GM19467 (cell line): ENCODE measurements at regions not wholly inside any gene's neighbourhood (a gene's known extent, or its start where the extent isn't known, plus 50 kb on each side); places are given as distances from the start of the nearest gene placed in this dataset.
"Not testable (repeated sequence)": the region's sequence is repeated elsewhere in the genome, so short reads cannot be mapped to it uniquely, and the experiment has no call there.

Experiments
- ATAC-seq: cut with Tn5 transposase; IDR thresholded peaks from one replicate; pipeline ENCODE4 v1.9.1; 2021; ENCODE audit warnings: mild to moderate bottlenecking, moderate library complexity; ENCODE audit not compliant: unreplicated experiment

DNA sequence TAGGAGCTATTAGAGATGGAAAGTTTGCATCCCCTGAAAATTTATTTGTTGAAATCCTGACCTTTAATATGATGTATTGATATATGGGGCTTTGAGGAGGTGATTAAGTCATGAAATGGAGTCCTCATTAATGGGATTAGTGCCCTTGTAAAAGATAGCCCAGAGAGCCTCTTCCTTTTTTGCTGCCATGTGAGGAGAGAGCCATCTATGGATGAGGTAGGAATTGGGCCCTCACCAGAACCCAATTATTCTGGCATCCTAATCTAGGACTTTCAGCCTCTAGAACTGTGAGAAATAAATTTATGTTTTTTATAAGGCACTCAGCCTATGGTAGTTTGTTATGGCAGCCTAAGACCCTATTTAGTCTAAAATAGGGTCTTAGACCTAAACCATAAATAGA is 250.2 kb upstream of the SLITRK1 start:
- ATAC-seq = no peak

DNA sequence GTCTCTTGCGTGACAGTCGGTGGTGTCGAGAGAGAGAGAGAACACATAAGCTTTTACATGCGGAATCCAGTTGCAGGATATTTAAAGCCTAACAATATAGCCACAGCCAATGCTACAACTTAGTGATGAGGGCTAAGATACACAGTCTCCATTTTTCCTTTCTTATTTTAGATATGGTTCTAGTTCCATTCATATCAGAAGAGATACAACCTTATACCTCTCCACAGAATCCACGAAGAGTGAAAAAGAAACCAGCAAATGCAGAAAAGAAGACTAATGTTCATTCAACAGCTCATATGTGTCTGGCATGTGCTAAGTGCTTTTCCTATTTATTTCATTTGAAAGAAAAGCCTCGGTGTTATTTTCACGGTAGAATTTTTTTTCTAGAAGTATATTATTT is 249.0 kb upstream of the SLITRK1 start:
- no peak for ATAC-seq

DNA sequence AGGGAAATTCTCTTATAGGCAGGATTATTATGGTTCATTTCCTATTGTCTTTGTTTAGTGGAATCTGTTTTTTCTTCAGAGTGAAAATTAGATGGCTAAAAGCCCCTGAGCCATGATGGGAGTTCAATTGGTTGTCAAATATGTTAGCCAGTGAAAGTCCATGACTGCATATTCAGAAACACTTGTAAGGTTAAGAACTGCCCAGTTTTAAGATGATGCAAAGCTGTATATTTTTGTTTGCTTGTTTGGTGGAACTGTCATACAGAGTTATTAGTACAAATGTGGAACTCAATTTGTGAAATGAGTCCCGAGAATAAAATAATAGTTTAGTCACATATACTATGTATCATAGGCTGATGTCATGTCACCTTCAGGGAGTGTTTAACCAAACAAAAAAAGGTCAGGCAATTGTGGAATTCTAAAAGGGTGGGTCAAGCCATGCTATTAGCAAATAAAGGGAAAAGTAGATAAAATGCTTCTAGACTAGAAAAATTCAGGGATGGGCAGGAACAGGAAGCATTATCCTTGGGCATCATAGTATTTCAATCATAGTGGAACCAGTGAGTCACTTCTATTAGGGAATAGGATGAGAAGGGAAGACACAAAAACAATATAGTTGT is 248.3 kb upstream of the SLITRK1 start:
- ATAC-seq = no peak

DNA sequence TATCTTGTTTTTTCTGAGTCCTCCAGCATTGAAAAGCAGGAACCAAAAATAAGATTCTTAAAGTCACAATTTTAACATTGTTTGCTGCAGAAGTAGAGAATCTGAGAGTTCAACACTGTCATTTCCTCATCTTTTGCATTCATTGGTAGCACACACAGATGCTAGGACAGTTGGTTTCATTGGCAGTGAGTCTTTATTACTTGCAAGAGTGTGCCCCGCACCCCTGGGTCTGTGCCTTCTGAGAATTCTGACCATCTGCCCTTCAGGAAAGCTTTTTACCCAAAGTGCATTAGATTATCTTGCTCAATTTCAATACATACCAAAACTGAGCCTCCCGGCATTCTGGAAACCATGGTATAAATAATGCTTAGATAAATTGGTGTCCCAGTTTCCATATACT is 247.7 kb upstream of the SLITRK1 start:
- no peak for ATAC-seq

DNA sequence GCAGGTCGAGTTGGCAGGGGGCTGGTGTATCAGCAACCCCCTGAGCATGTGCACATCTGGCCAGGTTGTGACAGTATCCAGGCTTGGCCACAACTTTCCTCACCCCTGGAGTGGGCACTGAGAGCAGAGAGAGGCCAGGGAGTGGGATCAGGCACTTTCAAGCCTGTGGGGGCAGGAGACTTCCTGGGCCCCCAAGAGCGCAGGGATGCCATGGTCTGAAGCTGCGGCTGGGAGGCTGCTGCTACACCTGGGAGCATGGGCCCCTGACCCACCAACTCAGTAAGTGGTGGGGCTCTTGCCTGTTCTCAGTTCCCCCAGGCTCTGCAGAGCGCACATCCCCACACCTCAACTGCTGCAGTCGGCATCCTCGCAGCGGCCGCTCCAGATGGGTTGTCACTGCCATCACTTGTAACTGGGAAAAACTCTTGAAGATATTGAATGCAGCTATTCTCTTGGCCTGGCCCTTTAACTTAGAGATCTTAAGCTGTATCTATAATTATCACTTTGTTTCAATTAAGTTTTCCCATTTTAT is 245.4 kb upstream of the SLITRK1 start:
- no peak for ATAC-seq

DNA sequence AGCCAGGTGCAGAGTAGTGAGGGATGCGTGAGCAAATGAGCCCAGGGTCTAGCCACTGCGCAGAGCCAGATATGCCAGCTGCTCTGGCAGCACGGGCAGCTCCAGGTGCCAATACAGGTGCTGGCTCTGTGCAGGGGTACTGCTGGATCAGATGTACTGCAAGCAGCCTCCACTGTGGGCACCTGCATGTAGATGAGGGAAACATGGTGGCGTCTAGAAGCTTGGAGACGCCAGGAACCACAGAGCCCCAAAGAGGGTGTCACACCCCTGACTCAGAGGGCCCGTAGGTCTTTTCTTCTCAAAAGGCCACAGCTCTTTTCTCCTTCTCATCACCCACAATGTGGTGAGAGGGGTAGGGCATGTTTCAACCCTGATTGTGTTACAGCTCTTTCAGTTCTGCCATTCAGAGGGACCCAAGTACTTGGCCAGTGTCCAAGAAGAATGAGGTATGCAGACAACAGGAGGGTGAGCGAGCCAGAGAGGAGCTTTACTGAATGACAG is 244.4 kb upstream of the SLITRK1 start:
- ATAC-seq = no peak

DNA sequence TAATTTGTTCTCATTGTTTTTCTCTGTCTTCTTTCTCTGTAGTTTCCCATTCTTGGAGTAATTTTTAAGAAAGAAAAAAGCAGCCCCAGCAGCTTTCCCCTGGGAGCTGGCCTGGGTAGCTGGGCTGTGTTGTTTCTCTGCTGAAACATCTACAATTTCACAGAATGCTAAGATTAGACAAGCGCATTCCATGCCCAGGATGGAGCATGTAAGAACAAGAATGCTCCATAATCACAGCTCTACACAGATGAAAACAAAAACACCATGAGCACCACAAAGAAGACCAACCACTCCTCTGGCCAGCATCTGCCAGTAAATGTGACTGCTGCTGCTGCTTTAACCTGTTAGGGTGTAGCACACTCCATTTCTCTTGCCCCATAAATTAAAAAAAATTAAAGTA is 239.2 kb upstream of the SLITRK1 start:
- ATAC-seq = no peak

DNA sequence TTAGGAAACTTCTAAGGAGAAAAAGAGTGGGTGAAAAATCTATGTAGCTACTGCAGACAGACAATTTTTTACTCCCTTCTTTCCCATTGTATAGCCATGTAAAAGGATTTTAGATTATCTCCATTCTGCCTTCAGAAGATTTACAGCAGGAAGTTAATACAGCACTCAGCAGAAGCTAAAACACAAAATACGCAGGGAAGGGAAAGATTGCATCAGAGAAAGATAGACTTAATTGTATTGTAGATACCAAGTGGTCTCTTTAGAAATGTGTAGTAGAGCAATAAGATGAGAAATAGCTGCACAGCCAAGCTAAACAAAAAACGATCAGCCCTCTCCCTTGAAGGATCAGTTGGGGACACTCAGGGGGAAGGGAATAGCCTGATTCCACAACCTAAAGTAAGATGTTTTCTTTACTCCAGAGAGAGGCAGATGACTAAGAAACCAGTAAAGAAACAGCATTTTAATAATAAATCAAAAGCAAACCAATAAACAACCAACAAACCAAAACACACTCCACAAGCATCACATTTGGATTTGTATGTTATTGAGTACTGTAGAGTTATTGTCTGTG is 236.7 kb upstream of the SLITRK1 start:
- ATAC-seq = no peak

DNA sequence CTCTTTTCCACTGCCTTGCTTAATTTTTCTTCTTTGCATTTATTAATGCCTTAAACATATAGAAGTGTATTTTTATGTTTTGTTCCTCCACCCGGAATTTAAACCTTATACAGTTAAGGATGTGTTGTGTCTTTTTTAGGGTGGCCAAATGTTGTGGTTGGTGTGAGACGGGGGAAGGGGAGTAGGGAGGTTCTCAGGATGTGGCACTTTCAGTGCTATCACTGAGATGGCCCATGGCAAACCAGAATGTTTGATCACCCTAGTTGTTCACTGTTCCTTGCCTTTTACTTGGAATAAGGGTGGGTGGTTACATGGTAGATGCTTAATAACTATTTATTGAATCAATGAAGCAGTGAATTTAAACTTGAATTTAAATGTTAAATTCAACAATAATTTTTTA is 216.0 kb upstream of the SLITRK1 start:
- ATAC-seq = no peak

DNA sequence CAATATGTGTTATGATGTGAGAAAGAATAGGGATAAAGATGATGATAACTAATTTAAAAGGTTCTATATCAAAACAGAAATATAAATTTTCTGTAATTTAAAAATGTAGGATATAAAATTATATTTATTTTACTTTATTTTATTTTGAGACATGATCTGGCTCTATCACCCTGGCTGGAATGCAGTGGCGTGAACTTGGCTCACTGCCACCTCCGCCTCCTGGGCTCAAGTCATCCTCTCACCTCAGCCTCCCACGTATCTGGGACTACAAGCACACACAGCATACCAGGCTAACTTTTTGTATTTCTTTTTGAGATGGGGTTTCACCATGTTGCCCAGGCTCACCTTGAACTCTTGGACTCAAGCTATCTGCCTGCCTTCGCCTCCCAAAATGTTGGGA is 214.9 kb upstream of the SLITRK1 start:
- no peak for ATAC-seq

DNA sequence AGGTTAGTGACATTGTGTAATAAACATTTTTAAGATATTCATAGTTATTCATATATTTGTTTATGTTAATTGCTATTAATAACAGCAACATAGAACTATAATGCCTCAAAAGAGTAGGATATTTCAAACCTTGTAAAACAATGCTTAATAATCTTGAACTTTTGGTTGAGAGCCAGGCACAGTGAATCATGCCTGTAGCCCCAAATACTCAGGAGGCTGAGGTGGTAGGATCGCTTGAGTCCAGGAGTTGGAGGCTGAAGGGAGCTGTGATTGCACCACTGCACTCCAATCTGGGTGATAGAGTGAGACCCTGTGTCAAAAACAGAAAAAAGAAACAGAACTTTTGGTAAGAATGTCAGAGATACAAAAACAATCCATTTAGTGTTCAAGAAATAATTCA is 213.9 kb upstream of the SLITRK1 start:
- ATAC-seq = no peak

DNA sequence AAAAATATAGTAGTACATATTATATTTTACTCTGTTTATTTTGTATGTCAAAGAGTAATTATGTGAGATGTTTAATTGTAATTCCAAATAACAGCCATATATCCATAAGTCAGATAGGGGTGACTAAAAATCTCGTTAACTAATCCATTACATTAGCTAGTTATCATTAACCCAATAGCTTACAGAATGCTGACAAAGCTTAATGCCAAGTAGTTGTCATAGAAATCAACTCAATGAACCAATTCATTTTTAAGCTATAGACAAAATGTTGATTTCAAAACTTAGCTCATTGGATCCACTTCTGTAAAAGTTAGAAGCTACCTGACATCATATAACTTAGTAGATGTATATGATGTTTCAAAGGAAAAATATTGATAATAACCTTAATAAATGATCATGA is 206.7 kb upstream of the SLITRK1 start:
- no peak for ATAC-seq

DNA sequence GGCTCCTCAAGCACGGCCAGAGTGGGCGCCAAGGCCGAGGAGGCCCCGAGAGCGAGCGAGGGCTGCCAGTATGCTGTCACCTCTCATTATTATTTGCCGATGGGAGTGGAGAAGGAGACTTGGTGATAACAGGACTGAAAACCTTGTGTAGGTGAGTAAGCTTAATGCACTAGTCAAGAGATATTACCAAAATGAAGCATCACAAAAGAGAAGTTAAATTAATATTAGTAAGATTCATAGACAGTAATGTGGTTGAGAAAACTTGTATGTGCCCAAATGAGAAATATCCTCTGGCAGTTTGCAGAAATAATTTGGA is 204.5 kb upstream of the SLITRK1 start:
- no peak for ATAC-seq

DNA sequence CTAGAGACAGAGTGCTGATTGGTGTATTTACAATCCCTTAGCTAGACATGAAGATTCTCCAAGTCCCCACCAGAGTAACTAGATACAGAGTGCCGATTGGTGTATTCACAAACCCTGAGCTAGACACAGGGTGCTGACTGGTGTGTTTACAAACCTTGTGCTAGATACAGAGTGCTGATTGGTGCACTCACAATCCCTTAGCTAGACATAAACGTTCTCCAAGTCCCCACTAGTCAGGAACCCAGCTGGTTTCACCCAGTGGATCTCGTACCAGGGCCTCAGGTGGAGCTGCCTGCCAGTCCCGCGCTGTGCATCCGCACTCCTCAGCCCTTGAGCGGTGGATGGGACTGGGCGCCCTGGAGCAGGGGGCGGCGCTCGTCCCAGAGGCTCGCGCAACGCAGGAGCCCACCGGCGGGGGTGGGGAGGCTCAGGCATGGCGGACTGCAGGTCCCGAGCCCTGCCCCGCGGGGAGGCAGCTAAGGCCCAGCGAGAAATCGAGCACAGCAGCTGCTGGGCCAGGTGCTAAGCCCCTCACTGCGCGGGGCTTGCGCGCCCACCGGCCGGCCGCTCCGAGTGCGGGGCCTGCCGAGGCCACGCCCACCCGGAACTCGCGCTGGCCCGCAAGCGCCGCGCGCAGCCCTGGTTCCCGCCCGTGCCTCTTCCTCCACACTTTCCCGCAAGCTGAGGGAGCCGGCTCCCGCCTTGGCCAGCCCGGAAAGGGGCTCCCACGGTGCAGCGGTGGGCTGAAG is 204.0 kb upstream of the SLITRK1 start:
- ATAC-seq = not testable (repeated sequence)

DNA sequence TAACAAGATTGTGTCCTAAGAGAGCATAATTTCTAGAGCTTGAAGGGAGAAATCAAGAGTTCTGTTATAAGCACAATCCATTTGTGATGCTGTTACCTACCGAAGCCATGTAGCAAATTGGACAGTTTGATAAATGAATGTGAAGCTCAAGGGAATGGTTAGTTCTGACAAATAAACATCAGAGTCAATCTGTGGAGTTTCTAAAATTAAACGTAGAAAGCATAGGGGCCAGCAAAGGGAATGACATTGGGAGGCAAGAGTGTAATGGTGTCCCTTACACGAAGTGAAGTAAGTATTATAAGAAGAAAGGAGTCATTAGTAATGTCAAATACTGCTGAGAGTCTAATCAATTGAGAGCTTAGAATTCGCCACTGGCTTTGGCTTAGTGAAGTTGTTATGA is 200.2 kb upstream of the SLITRK1 start:
- ATAC-seq = no peak

DNA sequence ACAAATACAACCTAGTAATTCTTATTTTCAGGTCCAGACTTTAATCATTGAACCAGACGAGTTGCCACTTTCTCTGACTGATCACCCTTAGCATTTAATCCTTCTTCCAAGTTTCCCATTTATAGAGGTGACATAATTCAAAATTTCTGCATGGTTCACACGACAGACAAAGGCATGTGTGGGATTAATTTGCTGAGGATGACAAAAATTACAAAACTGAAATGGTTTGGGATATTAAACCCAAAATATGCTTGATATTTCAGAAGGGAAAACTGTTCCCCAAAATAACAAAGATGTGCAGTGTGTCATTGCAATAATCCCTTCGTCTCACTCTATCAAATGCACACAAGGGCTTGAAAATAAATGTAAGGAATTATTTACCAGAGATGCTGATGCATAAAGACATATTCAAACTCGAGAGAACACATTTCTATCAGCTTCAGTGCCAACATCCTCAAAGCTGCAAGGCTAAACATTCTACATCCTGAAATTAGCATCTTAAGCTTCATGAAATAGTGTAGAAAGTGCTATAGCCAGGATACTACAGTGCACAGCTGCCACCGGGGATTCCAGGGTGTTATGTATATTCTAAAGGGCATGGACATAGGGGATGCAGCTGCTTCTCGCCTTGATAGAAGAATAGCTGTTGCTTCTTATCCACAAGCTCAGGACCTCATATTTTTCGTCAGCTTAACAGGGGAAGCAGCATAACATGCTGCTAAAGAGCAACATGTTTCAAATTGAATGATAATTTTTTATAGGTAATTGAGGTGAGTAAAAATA is 198.7 kb upstream of the SLITRK1 start:
- no peak for ATAC-seq

DNA sequence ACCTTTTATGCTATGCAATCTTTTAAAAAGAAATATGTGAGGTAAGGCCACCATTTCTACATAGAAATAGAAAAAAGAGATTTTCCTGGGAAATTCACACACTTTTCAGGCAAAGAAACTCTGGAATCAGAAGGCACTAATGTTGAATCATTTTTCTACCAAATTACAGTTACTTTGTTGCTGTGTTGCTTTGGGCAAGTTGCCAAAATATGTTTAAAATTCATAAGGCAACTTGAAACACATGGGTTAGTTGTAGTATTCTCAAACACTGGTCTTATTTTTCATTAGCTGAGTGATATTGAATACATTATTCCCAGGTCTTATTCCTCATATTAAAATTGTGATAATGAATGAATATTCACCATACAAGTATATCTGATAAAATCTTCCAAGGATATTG is 195.0 kb upstream of the SLITRK1 start:
- ATAC-seq = no peak

DNA sequence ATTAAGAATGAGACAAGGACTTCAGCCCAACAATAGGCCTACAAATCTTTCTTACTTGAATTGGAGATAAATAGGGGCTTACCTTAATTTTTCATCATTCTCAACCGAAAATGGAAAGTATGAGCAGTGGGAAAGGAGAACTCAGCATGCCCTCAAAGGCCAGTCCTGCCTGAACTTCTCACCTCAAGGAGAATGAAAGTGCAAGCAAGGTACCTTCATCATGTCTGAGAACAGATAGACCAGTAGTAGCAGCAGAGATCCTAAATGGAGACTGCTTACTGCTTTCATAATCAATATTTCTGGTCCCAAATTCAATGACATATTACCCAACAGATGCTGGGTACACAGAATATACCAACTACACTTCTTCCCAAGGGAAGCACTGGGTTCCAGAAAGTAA is 194.0 kb upstream of the SLITRK1 start:
- ATAC-seq = no peak

DNA sequence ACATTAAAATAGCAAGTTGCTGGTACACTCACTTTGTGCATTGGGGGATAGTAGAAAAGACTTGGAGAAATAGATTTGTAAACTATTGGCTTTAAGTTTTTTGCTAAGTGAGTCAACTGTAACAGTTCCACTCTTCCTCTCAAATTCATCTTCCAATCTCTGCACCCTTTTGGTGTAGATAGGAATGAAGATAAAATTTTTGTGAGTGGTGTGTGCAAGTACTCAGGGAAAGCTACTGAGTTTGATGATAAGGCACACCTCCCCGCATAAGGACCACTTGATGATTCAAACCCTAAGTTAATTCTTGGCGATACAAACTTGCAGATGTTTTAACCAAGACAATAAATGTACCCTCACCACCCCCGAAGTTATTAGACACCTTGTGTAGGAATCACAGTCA is 168.3 kb upstream of the SLITRK1 start:
- no peak for ATAC-seq

DNA sequence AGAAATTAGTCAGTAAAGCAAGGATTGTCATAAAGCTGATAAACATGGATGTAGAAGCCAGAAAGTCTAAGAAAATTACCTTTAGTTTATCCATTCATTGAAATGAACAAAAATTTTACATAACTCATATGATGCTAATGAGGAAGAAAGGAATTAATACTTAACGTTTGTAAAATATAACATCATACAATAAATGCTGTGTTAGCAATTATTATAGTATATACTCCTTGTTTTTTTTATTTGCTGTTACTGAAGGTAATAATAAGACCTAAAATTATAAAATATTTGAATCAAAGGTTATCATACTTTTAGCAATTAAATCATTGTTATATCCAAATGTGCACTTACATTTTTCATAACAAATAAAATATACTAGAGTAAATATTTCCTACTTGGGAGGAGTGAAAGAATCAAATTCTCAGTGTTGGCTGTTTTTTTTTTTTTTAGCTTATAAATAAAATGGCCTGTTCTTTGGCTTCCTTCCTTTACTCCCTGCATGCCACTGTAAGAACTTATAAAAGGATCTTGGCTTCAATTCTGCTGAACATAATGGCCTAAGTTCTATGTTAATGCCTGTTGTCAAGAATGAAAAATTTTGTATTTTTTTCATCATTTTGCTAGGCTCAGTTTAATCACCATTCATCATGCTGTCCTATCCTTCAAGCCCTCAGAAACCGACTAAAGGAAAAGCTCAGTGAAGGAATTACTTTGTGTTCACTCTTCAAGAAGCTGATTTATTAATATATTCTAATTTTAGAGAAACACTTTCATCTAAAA is 167.4 kb upstream of the SLITRK1 start:
- ATAC-seq = no peak

DNA sequence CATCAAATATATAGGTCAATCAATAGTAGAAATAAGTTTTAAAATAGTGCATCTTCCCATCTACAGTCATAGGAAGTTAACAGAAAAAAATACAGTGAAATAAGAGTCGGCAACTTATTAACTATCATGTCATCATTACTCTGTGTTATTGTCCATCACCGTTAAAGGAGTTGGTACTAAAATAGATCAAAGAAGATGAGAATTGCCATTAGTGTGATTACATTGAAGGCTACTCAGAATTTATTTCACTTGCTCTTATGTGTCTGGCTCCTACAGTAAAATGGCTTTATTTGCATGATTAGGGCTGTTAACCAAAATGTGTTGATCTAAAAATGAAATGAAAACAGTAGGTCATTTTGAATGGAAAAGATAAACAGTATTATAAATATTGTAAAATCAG is 162.5 kb upstream of the SLITRK1 start:
- ATAC-seq = no peak
